Uterus (tissue), 2 donors: ENCODE measurements at regions not wholly inside any gene's neighbourhood (a gene's known extent, or its start where the extent isn't known, plus 50 kb on each side); places are given as distances from the start of the nearest gene placed in this dataset.

Experiments
- POLR2A ChIP-seq, 2 donors: fragments of 450-650 bp; IDR thresholded peaks; one replicate each; pipeline ENCODE4 v1.6.1; 2016; ENCODE audit warnings: antibody characterized with exemption in 2 of 2, mild to moderate bottlenecking in 1 of 2, moderate library complexity in 1 of 2
- TF ChIP-seq, protein P1 (sequence below), 4 experiments: fragments of 200-600 bp in 2 of 4; fragments of 450-650 bp in 2 of 4; sonication (generic) in 2 of 4; IDR thresholded peaks; one replicate each; pipeline ENCODE4 v1.5.1; 2016 to 2019; ENCODE audit warnings: antibody characterized with exemption in 4 of 4, mild to moderate bottlenecking in 2 of 4, moderate library complexity in 1 of 4

DNA sequence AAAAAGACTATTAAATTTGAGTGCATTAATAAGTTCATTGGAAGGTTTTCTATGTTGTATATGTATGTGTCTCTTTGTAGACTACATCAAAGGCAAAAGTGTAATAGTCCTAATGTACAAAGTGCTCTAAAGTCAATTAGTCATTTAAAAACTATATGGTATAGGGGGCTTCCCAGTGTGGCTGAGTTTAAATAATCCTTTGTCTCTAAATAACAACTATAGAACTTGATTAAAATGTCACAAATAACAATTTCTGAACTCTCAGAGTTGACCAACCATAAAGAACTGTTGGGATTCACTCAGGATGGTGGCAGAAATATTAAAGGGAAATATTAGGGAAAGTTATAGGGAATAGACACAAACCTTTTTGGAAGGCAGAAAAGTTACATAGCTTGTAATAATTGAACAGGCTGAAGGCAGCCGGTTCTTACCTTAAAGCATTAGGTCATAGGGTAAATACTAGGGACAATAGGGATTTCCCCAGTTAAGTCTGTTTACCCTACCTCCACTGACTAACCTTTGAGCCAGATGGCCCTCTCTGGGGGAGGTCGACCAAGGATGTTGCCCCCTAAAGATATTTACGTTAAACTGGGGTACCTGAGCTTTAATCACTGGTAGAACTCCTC is 1054.2 kb downstream of the ARAP2 start:
- no peak for TF ChIP-seq POLR2A (IDR thresholded peaks at IDR 0.05)
- TF ChIP-seq, protein P1, sequence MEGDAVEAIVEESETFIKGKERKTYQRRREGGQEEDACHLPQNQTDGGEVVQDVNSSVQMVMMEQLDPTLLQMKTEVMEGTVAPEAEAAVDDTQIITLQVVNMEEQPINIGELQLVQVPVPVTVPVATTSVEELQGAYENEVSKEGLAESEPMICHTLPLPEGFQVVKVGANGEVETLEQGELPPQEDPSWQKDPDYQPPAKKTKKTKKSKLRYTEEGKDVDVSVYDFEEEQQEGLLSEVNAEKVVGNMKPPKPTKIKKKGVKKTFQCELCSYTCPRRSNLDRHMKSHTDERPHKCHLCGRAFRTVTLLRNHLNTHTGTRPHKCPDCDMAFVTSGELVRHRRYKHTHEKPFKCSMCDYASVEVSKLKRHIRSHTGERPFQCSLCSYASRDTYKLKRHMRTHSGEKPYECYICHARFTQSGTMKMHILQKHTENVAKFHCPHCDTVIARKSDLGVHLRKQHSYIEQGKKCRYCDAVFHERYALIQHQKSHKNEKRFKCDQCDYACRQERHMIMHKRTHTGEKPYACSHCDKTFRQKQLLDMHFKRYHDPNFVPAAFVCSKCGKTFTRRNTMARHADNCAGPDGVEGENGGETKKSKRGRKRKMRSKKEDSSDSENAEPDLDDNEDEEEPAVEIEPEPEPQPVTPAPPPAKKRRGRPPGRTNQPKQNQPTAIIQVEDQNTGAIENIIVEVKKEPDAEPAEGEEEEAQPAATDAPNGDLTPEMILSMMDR (IDR thresholded peaks at IDR 0.05) = no peak
